ENCODE measurements at regions not wholly inside any gene's neighbourhood (a gene's known extent, or its start where the extent isn't known, plus 50 kb on each side); places are given as distances from the start of the nearest gene placed in this dataset.

GRCh38 chr9:2320632-2321031 lies 301.0 kb upstream of the VLDLR start:
- no peaks in the 10 kb centered on the region for H3K4me1 ChIP-seq (ENCODE audit: insufficient read depth, low read length)
- no peaks in the 10 kb centered on the region for H3K27me3 ChIP-seq (ENCODE audit: insufficient read depth, low read length)
- no peaks in the 10 kb centered on the region for H3K36me3 ChIP-seq (ENCODE audit: insufficient read depth, low read depth, low read length)
- no peak overlapping the region for H3K4me3 ChIP-seq (ENCODE audit: low read length)
- H3K9me3 ChIP-seq (ENCODE audit: insufficient read depth, low read depth, low read length): no peaks in the 10 kb centered on the region; the same call in 1 of the 2 replicates
- H3K9ac ChIP-seq (ENCODE audit: low read depth, low read length): no peak overlapping the region
- H3K27ac ChIP-seq (ENCODE audit: low read length): no peak overlapping the region

- H3K27ac ChIP-seq (ENCODE audit: low read length): no peak overlapping the region
- H3K4me3 ChIP-seq (ENCODE audit: low read length): no peak overlapping the region
- no peaks in the 10 kb centered on the region for H3K27me3 ChIP-seq (ENCODE audit: insufficient read depth, low read length)
- H3K9me3 ChIP-seq (ENCODE audit: insufficient read depth, low read depth, low read length): no peaks in the 10 kb centered on the region; the same call in 1 of the 2 replicates
- no peak overlapping the region for H3K9ac ChIP-seq (ENCODE audit: low read depth, low read length)
- no peaks in the 10 kb centered on the region for H3K36me3 ChIP-seq (ENCODE audit: insufficient read depth, low read depth, low read length)
- H3K4me1 ChIP-seq (ENCODE audit: insufficient read depth, low read length): no peaks in the 10 kb centered on the region
Observed at GRCh38 chr9:2321523-2322148, 300.0 kb upstream of the VLDLR start.

GRCh38 chr9:2324742-2325141 lies 296.8 kb upstream of the VLDLR start:
- Histone ChIP-seq H3K27ac (ENCODE audit: low read length) (no peak overlapping the region), H3K4me1 (ENCODE audit: insufficient read depth, low read length) (no peaks in the 10 kb centered on the region), H3K9ac (ENCODE audit: low read depth, low read length) (no peak overlapping the region), H3K4me3 (ENCODE audit: low read length) (no peak overlapping the region), H3K9me3 (ENCODE audit: insufficient read depth, low read depth, low read length) (no peaks in the 10 kb centered on the region; the same call in 1 of the 2 replicates), H3K27me3 (ENCODE audit: insufficient read depth, low read length) (no peaks in the 10 kb centered on the region), H3K36me3 (ENCODE audit: insufficient read depth, low read depth, low read length) (no peaks in the 10 kb centered on the region)

- Histone ChIP-seq H3K36me3 (ENCODE audit: insufficient read depth, low read depth, low read length) (no peaks in the 10 kb centered on the region), H3K27me3 (ENCODE audit: insufficient read depth, low read length) (no peaks in the 10 kb centered on the region), H3K9me3 (ENCODE audit: insufficient read depth, low read depth, low read length) (no peaks in the 10 kb centered on the region), H3K9ac (ENCODE audit: low read depth, low read length) (no peak overlapping the region), H3K4me1 (ENCODE audit: insufficient read depth, low read length) (no peaks in the 10 kb centered on the region), H3K4me3 (ENCODE audit: low read length) (no peak overlapping the region), H3K27ac (ENCODE audit: low read length) (no peak overlapping the region)
Observed at GRCh38 chr9:2332663-2333062, 288.9 kb upstream of the VLDLR start.

- Histone ChIP-seq H3K27me3 (ENCODE audit: insufficient read depth, low read length) (no peaks in the 10 kb centered on the region), H3K27ac (ENCODE audit: low read length) (no peak overlapping the region), H3K9me3 (ENCODE audit: insufficient read depth, low read depth, low read length) (no peaks in the 10 kb centered on the region), H3K36me3 (ENCODE audit: insufficient read depth, low read depth, low read length) (no peaks in the 10 kb centered on the region), H3K4me1 (ENCODE audit: insufficient read depth, low read length) (no peaks in the 10 kb centered on the region), H3K4me3 (ENCODE audit: low read length) (no peak overlapping the region), H3K9ac (ENCODE audit: low read depth, low read length) (no peak overlapping the region)
Observed at GRCh38 chr9:2335260-2335659, 286.3 kb upstream of the VLDLR start.

- Histone ChIP-seq H3K27ac (ENCODE audit: low read length) (no peak overlapping the region), H3K9ac (ENCODE audit: low read depth, low read length) (no peak overlapping the region), H3K36me3 (ENCODE audit: insufficient read depth, low read depth, low read length) (no peaks in the 10 kb centered on the region), H3K4me1 (ENCODE audit: insufficient read depth, low read length) (no peaks in the 10 kb centered on the region), H3K4me3 (ENCODE audit: low read length) (no peak overlapping the region), H3K9me3 (ENCODE audit: insufficient read depth, low read depth, low read length) (no peaks in the 10 kb centered on the region), H3K27me3 (ENCODE audit: insufficient read depth, low read length) (no peaks in the 10 kb centered on the region)
Observed at GRCh38 chr9:2336055-2336454, 285.5 kb upstream of the VLDLR start.

GRCh38 chr9:2337131-2337530 lies 284.5 kb upstream of the VLDLR start:
- Histone ChIP-seq H3K4me3 (ENCODE audit: low read length) (no peak overlapping the region), H3K36me3 (ENCODE audit: insufficient read depth, low read depth, low read length) (no peaks in the 10 kb centered on the region), H3K9ac (ENCODE audit: low read depth, low read length) (no peak overlapping the region), H3K27me3 (ENCODE audit: insufficient read depth, low read length) (no peaks in the 10 kb centered on the region), H3K4me1 (ENCODE audit: insufficient read depth, low read length) (no peaks in the 10 kb centered on the region), H3K27ac (ENCODE audit: low read length) (no peak overlapping the region), H3K9me3 (ENCODE audit: insufficient read depth, low read depth, low read length) (no peaks in the 10 kb centered on the region)

- no peaks in the 10 kb centered on the region for H3K36me3 ChIP-seq (ENCODE audit: insufficient read depth, low read depth, low read length)
- H3K9ac ChIP-seq (ENCODE audit: low read depth, low read length): no peak overlapping the region
- no peaks in the 10 kb centered on the region for H3K9me3 ChIP-seq (ENCODE audit: insufficient read depth, low read depth, low read length)
- no peaks in the 10 kb centered on the region for H3K4me1 ChIP-seq (ENCODE audit: insufficient read depth, low read length)
- no peak overlapping the region for H3K27ac ChIP-seq (ENCODE audit: low read length)
- no peaks in the 10 kb centered on the region for H3K27me3 ChIP-seq (ENCODE audit: insufficient read depth, low read length)
- H3K4me3 ChIP-seq (ENCODE audit: low read length): no peak overlapping the region
Observed at GRCh38 chr9:2337627-2338026, 284.0 kb upstream of the VLDLR start.

GRCh38 chr9:2338777-2339365 lies 282.7 kb upstream of the VLDLR start:
- Histone ChIP-seq H3K27me3 (ENCODE audit: insufficient read depth, low read length) (no peaks in the 10 kb centered on the region), H3K4me1 (ENCODE audit: insufficient read depth, low read length) (no peaks in the 10 kb centered on the region), H3K36me3 (ENCODE audit: insufficient read depth, low read depth, low read length) (no peaks in the 10 kb centered on the region), H3K9me3 (ENCODE audit: insufficient read depth, low read depth, low read length) (no peaks in the 10 kb centered on the region), H3K4me3 (ENCODE audit: low read length) (no peak overlapping the region), H3K9ac (ENCODE audit: low read depth, low read length) (no peak overlapping the region), H3K27ac (ENCODE audit: low read length) (no peak overlapping the region)

- H3K9ac ChIP-seq (ENCODE audit: low read depth, low read length): no peak overlapping the region
- H3K36me3 ChIP-seq (ENCODE audit: insufficient read depth, low read depth, low read length): no peaks in the 10 kb centered on the region
- H3K27me3 ChIP-seq (ENCODE audit: insufficient read depth, low read length): no peaks in the 10 kb centered on the region
- no peaks in the 10 kb centered on the region for H3K4me1 ChIP-seq (ENCODE audit: insufficient read depth, low read length)
- no peak overlapping the region for H3K4me3 ChIP-seq (ENCODE audit: low read length)
- no peaks in the 10 kb centered on the region for H3K9me3 ChIP-seq (ENCODE audit: insufficient read depth, low read depth, low read length)
- no peak overlapping the region for H3K27ac ChIP-seq (ENCODE audit: low read length)
Observed at GRCh38 chr9:2339416-2339815, 282.2 kb upstream of the VLDLR start.

GRCh38 chr9:2340046-2340760 lies 281.4 kb upstream of the VLDLR start:
- Histone ChIP-seq H3K4me3 (ENCODE audit: low read length) (no peak overlapping the region), H3K36me3 (ENCODE audit: insufficient read depth, low read depth, low read length) (no peaks in the 10 kb centered on the region), H3K27ac (ENCODE audit: low read length) (no peak overlapping the region), H3K9me3 (ENCODE audit: insufficient read depth, low read depth, low read length) (no peaks in the 10 kb centered on the region), H3K27me3 (ENCODE audit: insufficient read depth, low read length) (no peaks in the 10 kb centered on the region), H3K9ac (ENCODE audit: low read depth, low read length) (no peak overlapping the region), H3K4me1 (ENCODE audit: insufficient read depth, low read length) (no peaks in the 10 kb centered on the region)

- no peaks in the 10 kb centered on the region for H3K36me3 ChIP-seq (ENCODE audit: insufficient read depth, low read depth, low read length)
- no peaks in the 10 kb centered on the region for H3K27me3 ChIP-seq (ENCODE audit: insufficient read depth, low read length)
- H3K4me3 ChIP-seq (ENCODE audit: low read length): no peak overlapping the region
- no peaks in the 10 kb centered on the region for H3K4me1 ChIP-seq (ENCODE audit: insufficient read depth, low read length)
- no peaks in the 10 kb centered on the region for H3K9me3 ChIP-seq (ENCODE audit: insufficient read depth, low read depth, low read length)
- no peak overlapping the region for H3K27ac ChIP-seq (ENCODE audit: low read length)
- H3K9ac ChIP-seq (ENCODE audit: low read depth, low read length): no peak overlapping the region
Observed at GRCh38 chr9:2341126-2341525, 280.5 kb upstream of the VLDLR start.
